HG03095 (cell line): ENCODE measurements at regions not wholly inside any gene's neighbourhood (a gene's known extent, or its start where the extent isn't known, plus 50 kb on each side); places are given as distances from the start of the nearest gene placed in this dataset.
"Not testable (repeated sequence)": the region's sequence is repeated elsewhere in the genome, so short reads cannot be mapped to it uniquely, and the experiment has no call there.

ENCODE experiments used
- ATAC-seq: cut with Tn5 transposase; IDR thresholded peaks from one replicate; pipeline ENCODE4 v1.9.1; 2021; ENCODE audit warnings: moderate library complexity; ENCODE audit not compliant: unreplicated experiment

- ATAC-seq: no peak
These were observed 736.7 kb upstream of the PITX2 start for GRCh38 chr4:111359602-111360001.

DNA sequence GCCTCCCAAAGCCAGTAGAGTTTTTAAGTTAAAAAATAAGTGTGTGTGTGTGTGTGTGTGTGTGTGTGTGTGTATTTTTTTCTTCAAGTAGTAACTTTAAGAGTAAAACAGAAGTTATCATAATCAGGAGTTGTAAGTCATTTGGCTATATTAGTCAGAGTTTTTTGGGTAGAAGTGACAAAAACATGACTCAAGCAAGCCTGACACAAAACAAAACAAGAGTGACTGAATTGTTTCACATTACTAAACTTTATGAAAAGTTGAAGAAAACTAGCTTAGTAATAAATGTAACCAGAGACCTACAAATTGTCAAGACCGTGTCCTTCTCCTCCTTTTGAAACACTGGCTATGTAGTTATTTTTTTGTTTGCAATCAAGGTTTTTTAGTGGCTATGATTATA is 738.0 kb upstream of the PITX2 start:
- ATAC-seq: no peak

GRCh38 chr4:111362941-111363361 is 740.1 kb upstream of the PITX2 start:
- ATAC-seq: no peak

GRCh38 chr4:111377880-111378279 is 755.0 kb upstream of the PITX2 start:
- not testable (repeated sequence) for ATAC-seq

- no peak for ATAC-seq
These were observed 756.7 kb upstream of the FAM241A start for GRCh38 chr4:111388561-111388960.

- ATAC-seq: no peak
These were observed 753.4 kb upstream of the FAM241A start for GRCh38 chr4:111391829-111392228.

GRCh38 chr4:111393781-111394180 is 751.5 kb upstream of the FAM241A start:
- no peak for ATAC-seq

- ATAC-seq: no peak
These were observed 746.3 kb upstream of the FAM241A start for GRCh38 chr4:111398906-111399330.

GRCh38 chr4:111399623-111400022 is 745.6 kb upstream of the FAM241A start:
- ATAC-seq: no peak

- no peak for ATAC-seq
These were observed 744.5 kb upstream of the FAM241A start for GRCh38 chr4:111400741-111401140.

DNA sequence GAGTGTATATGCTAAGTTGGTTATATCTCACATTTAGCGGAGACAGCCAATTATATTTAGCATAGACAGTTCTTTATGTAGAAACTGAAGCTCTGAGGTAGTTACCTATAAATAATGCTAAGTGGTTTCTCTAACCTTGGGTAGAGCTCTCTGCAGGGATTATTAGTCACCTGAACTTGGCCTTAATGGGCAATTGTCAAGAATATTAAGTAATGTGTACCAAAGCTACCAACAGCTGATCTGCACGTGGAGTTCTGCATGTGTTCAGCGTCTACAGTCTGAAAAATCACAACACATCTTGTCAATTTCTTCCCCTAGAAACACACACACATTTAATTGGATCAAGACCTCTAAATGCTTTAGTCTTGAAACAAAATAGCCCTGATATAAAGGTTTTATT is 740.6 kb upstream of the FAM241A start:
- no peak for ATAC-seq

DNA sequence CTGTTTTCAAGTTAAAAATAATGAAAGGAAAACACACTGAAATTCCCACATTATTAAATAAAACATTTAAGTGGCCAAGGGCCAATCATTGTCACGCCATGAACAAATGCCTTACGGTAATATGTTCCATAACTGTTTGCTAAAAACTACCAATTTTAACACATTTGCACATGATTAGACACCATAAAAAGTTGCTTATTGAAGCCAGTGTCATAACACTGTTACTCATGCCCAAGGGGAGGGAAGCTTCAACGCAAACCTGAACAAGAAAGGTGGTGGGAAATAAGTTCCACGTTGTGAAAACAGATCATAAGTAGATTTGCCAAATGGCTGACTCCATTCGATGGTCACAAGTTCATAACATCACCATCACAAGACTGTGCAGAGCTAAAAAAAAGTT is 739.3 kb upstream of the FAM241A start:
- no peak for ATAC-seq

GRCh38 chr4:111410571-111410970 is 734.7 kb upstream of the FAM241A start:
- ATAC-seq: no peak

DNA sequence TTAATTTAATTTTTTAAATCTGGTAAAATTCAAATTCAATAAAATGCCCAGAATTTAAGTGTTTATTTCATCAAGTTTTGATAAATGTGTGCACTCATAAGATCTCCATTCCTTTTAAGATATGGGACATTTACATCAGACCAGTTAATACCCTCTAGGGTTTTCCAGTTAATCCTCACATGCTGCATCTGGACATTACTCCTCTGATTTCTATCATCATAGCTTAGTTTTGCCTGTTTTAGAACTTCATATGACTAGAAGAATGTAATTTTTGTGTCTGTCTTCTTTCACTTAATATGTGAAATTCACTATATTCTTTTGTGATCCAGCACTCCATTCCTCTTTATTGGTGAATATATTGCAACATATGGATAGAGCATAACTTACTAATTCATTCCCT is 727.7 kb upstream of the FAM241A start:
- no peak for ATAC-seq

DNA sequence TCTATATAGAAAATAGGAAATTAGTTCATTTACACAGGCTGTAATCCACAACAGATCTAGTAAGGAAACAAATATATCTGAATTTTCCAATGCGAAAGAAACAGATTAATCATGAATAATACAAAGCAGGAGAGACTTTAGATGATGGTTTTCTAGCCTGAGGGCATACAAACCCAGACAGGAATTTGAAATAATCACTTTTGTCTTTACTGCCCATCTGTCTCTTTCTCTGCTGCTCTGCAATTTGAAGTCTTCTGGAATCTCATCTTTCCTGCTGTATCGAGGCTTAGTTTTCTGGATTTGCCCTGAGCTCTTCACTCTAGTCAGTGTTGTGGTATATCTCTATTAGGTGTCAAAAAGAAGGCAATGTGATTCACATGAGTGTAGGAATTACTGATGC is 711.8 kb upstream of the FAM241A start:
- no peak for ATAC-seq

- ATAC-seq: no peak
These were observed 710.7 kb upstream of the FAM241A start for GRCh38 chr4:111434586-111434985.

DNA sequence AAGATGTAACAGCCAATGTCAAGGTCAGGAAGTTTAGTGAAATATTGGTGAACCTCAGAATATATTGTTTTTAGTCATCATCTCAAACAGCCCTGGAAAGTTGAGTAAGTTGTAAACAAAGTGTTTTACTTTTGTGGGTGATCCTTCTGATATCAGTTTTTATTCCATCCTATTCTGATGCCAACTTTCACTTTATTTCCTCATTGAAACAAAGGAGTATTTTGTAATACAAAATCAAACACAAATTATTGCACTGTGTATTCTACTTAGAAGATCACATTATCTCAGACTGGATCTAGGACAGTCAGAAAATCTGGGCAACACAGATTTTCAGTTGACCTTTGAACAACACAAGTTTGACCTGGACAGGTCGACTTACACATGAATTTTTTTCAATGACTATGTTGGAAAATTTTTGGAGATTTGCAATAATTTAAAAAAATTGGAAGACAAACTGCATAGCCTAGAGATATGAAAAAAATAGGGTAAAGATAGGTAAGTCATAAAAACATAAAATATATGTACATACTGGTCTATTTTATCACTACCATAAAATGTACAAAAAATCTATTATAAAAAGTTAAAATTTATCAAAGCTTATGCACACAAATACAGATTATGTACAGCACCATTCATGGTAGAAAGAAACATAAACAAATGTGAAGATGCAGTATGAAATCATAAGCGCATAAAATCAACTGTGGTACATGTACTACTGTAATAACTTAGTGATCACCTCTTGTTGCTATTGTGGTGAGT is 709.1 kb upstream of the FAM241A start:
- no peak for ATAC-seq

- ATAC-seq: no peak
These were observed 703.6 kb upstream of the FAM241A start for GRCh38 chr4:111441687-111442086.

GRCh38 chr4:111444836-111445235 is 700.4 kb upstream of the FAM241A start:
- ATAC-seq: not testable (repeated sequence)

- ATAC-seq: no peak
These were observed 695.6 kb upstream of the FAM241A start for GRCh38 chr4:111449657-111450056.

GRCh38 chr4:111450867-111451266 is 694.4 kb upstream of the FAM241A start:
- no peak for ATAC-seq

GRCh38 chr4:111453216-111453615 is 692.0 kb upstream of the FAM241A start:
- ATAC-seq: no peak

- no peak for ATAC-seq
These were observed 690.3 kb upstream of the FAM241A start for GRCh38 chr4:111454961-111455360.
